ENCODE measurements at regions not wholly inside any gene's neighbourhood (a gene's known extent, or its start where the extent isn't known, plus 50 kb on each side); places are given as distances from the start of the nearest gene placed in this dataset.
A peak's percentile ranks its signal among the peaks of the same experiment; 100 is the strongest.

- H3K9ac ChIP-seq, result peak overlapping the region; percentile 33
- no peaks in the 10 kb centered on the region for H3K9me3 ChIP-seq (ENCODE audit: low read depth)
- in situ Hi-C loops (cut with MboI), result no loop called here
- peak overlapping the region; percentile 30 for H3K4me2 ChIP-seq (ENCODE audit: unreplicated experiment)
- H3K27ac ChIP-seq, result peak overlapping the region; percentile 64
- H3K4me3 ChIP-seq, result no peak overlapping the region
- DNase-seq, result peak; percentile 57
- H3K9me2 ChIP-seq (ENCODE audit: insufficient read depth), result no peaks in the 10 kb centered on the region
- TF ChIP-seq EZH2phosphoT487 (IDR thresholded peaks at IDR 0.05; ENCODE audit: insufficient read depth, low read depth) (no peak), EZH2 (IDR thresholded peaks at IDR 0.05; ENCODE audit: insufficient read depth, poor library complexity, severe bottlenecking) (no peak)
- no peak overlapping the region for H2AFZ ChIP-seq
- H3K36me3 ChIP-seq (ENCODE audit: low read depth), result no peaks in the 10 kb centered on the region
- peaks cover 28% of the 10 kb centered on the region for H3K4me1 ChIP-seq (ENCODE audit: insufficient read depth)
- peaks cover 31% of the 10 kb centered on the region for H3F3A ChIP-seq (ENCODE audit: insufficient read depth)
- no peaks in the 10 kb centered on the region for H3K79me2 ChIP-seq (ENCODE audit: insufficient read depth)
- H4K20me1 ChIP-seq (ENCODE audit: insufficient read depth), result no peaks in the 10 kb centered on the region
- no peaks in the 10 kb centered on the region for H3K27me3 ChIP-seq (replicated peaks; ENCODE audit: insufficient read depth)
Measured at GRCh38 chrX:13396924-13397323, 77.1 kb upstream of the ATXN3L start.

- Histone ChIP-seq H3K4me2 (ENCODE audit: unreplicated experiment) (no peak overlapping the region), H3K36me3 (ENCODE audit: low read depth) (no peaks in the 10 kb centered on the region), H3K4me3 (no peak overlapping the region), H3K27ac (no peak overlapping the region), H3F3A (ENCODE audit: insufficient read depth) (peaks cover 16% of the 10 kb centered on the region), H4K20me1 (ENCODE audit: insufficient read depth) (no peaks in the 10 kb centered on the region), H3K27me3 (replicated peaks; ENCODE audit: insufficient read depth) (no peaks in the 10 kb centered on the region), H3K9me3 (ENCODE audit: low read depth) (no peaks in the 10 kb centered on the region), H2AFZ (no peak overlapping the region), H3K4me1 (ENCODE audit: insufficient read depth) (peaks cover 15% of the 10 kb centered on the region), H3K79me2 (ENCODE audit: insufficient read depth) (no peaks in the 10 kb centered on the region), H3K9me2 (ENCODE audit: insufficient read depth) (no peaks in the 10 kb centered on the region), H3K9ac (no peak overlapping the region)
- TF ChIP-seq EZH2phosphoT487 (IDR thresholded peaks at IDR 0.05; ENCODE audit: insufficient read depth, low read depth), result no peak
- no peak for TF ChIP-seq EZH2 (IDR thresholded peaks at IDR 0.05; ENCODE audit: insufficient read depth, poor library complexity, severe bottlenecking)
- 100% methylated on average over 1 of the region's 1 CpG for WGBS, 2 experiments (ENCODE audit: low coverage in 1 of 2, low lambda C conversion rate in 2 of 2, missing lambda C conversion rate in 2 of 2)
- no peak for DNase-seq
- in situ Hi-C loops (cut with MboI), result no loop called here
Measured at GRCh38 chrX:13389501-13389900, 69.6 kb upstream of the ATXN3L start.

- Histone ChIP-seq H3K36me3 (ENCODE audit: low read depth) (no peaks in the 10 kb centered on the region), H3F3A (ENCODE audit: insufficient read depth) (peaks cover 16% of the 10 kb centered on the region), H3K4me3 (no peak overlapping the region), H3K9me3 (ENCODE audit: low read depth) (no peaks in the 10 kb centered on the region), H3K27ac (peak overlapping the region; percentile 58), H4K20me1 (ENCODE audit: insufficient read depth) (no peaks in the 10 kb centered on the region), H3K9ac (0 out of 2 replicates have a peak overlapping the region, but pooled peaks have one; percentile 17), H3K79me2 (ENCODE audit: insufficient read depth) (no peaks in the 10 kb centered on the region), H3K4me1 (ENCODE audit: insufficient read depth) (peaks cover 15% of the 10 kb centered on the region), H3K9me2 (ENCODE audit: insufficient read depth) (no peaks in the 10 kb centered on the region), H2AFZ (no peak overlapping the region), H3K27me3 (replicated peaks; ENCODE audit: insufficient read depth) (no peaks in the 10 kb centered on the region), H3K4me2 (ENCODE audit: unreplicated experiment) (no peak overlapping the region)
- TF ChIP-seq EZH2phosphoT487 (IDR thresholded peaks at IDR 0.05; ENCODE audit: insufficient read depth, low read depth) (no peak), EZH2 (IDR thresholded peaks at IDR 0.05; ENCODE audit: insufficient read depth, poor library complexity, severe bottlenecking) (no peak)
- 0% methylated on average over 2 of the region's 2 CpGs for WGBS, 2 experiments (ENCODE audit: low coverage in 1 of 2, low lambda C conversion rate in 2 of 2, missing lambda C conversion rate in 2 of 2)
- in situ Hi-C loops (cut with MboI), result no loop called here
- peak; percentile 75 for DNase-seq
Measured at GRCh38 chrX:13387666-13388494, 68.0 kb upstream of the ATXN3L start.

- TF ChIP-seq EZH2phosphoT487 (IDR thresholded peaks at IDR 0.05; ENCODE audit: insufficient read depth, low read depth), result no peak
- no peak for TF ChIP-seq EZH2 (IDR thresholded peaks at IDR 0.05; ENCODE audit: insufficient read depth, poor library complexity, severe bottlenecking)
- H3K9me2 ChIP-seq (ENCODE audit: insufficient read depth), result no peaks in the 10 kb centered on the region
- no peaks in the 10 kb centered on the region for H3K36me3 ChIP-seq (ENCODE audit: low read depth)
- peak overlapping the region; percentile 58; the same call in 1 of the 2 replicates for H3K27ac ChIP-seq
- H3K27me3 ChIP-seq (replicated peaks; ENCODE audit: insufficient read depth), result no peaks in the 10 kb centered on the region
- H4K20me1 ChIP-seq (ENCODE audit: insufficient read depth), result no peaks in the 10 kb centered on the region
- H2AFZ ChIP-seq, result no peak overlapping the region
- in situ Hi-C loops (cut with MboI), result no loop called here
- peaks cover 17% of the 10 kb centered on the region for H3K4me1 ChIP-seq (ENCODE audit: insufficient read depth)
- no peaks in the 10 kb centered on the region for H3K79me2 ChIP-seq (ENCODE audit: insufficient read depth)
- H3K4me3 ChIP-seq, result no peak overlapping the region
- H3K4me2 ChIP-seq (ENCODE audit: unreplicated experiment), result no peak overlapping the region
- no peak overlapping the region for H3K9ac ChIP-seq
- peaks cover 16% of the 10 kb centered on the region for H3F3A ChIP-seq (ENCODE audit: insufficient read depth)
- H3K9me3 ChIP-seq (ENCODE audit: low read depth), result no peaks in the 10 kb centered on the region
- no peak for DNase-seq
Measured at GRCh38 chrX:13386636-13387035, 66.8 kb upstream of the ATXN3L start.

Measured in GM23248 (cell line).